ENCODE measurements at regions not wholly inside any gene's neighbourhood (a gene's known extent, or its start where the extent isn't known, plus 50 kb on each side); places are given as distances from the start of the nearest gene placed in this dataset.

GRCh38 chrX:43165343-43165920 lies 387.5 kb upstream of the PPP1R2C start:
- TF ChIP-seq EZH2 (IDR thresholded peaks at IDR 0.05) (no peak), POLR2AphosphoS5 (IDR thresholded peaks at IDR 0.05; ENCODE audit: borderline replicate concordance, low read depth, low read length) (no peak)

All from SK-N-MC (cell line).